Mesothelial cell of epicardium (in vitro differentiated cells): ENCODE measurements at regions not wholly inside any gene's neighbourhood (a gene's known extent, or its start where the extent isn't known, plus 50 kb on each side); places are given as distances from the start of the nearest gene placed in this dataset.

Source experiments
- DNase-seq, 2 experiments: peaks; one replicate each; pipeline ENCODE4 v3.0.0; 2021; ENCODE audit warnings: low spot score in 2 of 2; ENCODE audit not compliant: unreplicated experiment in 2 of 2
- H3K27ac Mint-ChIP-seq: 2 replicates; pipeline ENCODE4 v1.8.0; 2021; ENCODE audit warnings: mixed read lengths
- H3K27me3 Mint-ChIP-seq: 2 replicates; pipeline ENCODE4 v1.8.0; 2021; ENCODE audit warnings: low read depth, mixed read lengths
- H3K36me3 Mint-ChIP-seq: 2 replicates; pipeline ENCODE4 v1.8.0; 2021; ENCODE audit warnings: mixed read lengths
- H3K4me1 Mint-ChIP-seq: 2 replicates; pipeline ENCODE4 v1.8.0; 2021; ENCODE audit warnings: mixed read lengths
- H3K4me3 Mint-ChIP-seq: 2 replicates; pipeline ENCODE4 v1.8.0; 2021; ENCODE audit warnings: mild to moderate bottlenecking, moderate library complexity, mixed read lengths
- H3K9me3 Mint-ChIP-seq: 2 replicates; pipeline ENCODE4 v1.8.0; 2021; ENCODE audit warnings: mixed read lengths
- TF ChIP-seq, protein P1 (sequence below): fragments of 200-600 bp; sonication (generic); IDR thresholded peaks from one replicate; pipeline ENCODE4 v1.5.0; 2021; ENCODE audit warnings: antibody characterized with exemption; ENCODE audit not compliant: unreplicated experiment

DNA sequence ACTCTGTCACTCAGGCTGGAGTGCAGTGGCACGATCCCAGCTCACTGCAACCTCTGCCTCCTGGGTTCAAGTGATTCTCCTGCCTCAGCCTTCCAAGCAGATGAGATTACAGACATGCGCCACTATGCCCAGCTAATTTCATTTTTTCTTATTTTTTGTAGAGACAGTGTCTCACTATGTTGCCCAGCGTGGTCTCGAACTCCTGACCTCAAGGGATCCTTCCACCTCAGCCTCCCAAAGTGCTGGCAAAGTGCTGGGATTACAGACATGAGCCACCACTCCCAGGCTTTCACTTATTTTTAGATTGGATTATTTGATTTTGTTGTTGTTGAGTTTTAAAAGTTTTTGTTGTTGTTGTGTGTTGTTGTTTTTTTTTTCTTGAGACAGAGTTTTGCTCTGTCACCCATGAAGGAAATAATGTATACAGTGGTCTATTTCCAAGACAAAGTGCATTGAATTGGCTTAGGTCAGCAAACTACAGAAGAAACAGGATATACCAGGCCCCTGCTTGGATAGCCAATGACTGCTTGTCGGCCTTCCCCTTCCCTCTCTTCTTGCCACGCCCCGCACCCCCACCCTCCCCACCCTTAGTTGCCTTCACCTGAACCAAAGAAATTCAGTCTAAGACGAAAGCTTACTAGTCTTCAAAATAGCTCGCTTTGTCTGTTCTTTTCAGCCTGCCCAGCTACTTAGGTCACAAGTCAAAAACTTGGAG is 91.8 kb upstream of the CLDN5 start:
- no peaks in the 10 kb centered on the region for H3K9me3 Mint-ChIP-seq
- H3K27me3 Mint-ChIP-seq = peaks cover 19% of the 10 kb centered on the region
- no peak overlapping the region for H3K4me3 Mint-ChIP-seq
- TF ChIP-seq, protein P1, sequence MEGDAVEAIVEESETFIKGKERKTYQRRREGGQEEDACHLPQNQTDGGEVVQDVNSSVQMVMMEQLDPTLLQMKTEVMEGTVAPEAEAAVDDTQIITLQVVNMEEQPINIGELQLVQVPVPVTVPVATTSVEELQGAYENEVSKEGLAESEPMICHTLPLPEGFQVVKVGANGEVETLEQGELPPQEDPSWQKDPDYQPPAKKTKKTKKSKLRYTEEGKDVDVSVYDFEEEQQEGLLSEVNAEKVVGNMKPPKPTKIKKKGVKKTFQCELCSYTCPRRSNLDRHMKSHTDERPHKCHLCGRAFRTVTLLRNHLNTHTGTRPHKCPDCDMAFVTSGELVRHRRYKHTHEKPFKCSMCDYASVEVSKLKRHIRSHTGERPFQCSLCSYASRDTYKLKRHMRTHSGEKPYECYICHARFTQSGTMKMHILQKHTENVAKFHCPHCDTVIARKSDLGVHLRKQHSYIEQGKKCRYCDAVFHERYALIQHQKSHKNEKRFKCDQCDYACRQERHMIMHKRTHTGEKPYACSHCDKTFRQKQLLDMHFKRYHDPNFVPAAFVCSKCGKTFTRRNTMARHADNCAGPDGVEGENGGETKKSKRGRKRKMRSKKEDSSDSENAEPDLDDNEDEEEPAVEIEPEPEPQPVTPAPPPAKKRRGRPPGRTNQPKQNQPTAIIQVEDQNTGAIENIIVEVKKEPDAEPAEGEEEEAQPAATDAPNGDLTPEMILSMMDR = no peak
- no peak overlapping the region for H3K27ac Mint-ChIP-seq
- DNase-seq = no peak
- H3K36me3 Mint-ChIP-seq = no peaks in the 10 kb centered on the region
- peaks cover 10% of the 10 kb centered on the region for H3K4me1 Mint-ChIP-seq

DNA sequence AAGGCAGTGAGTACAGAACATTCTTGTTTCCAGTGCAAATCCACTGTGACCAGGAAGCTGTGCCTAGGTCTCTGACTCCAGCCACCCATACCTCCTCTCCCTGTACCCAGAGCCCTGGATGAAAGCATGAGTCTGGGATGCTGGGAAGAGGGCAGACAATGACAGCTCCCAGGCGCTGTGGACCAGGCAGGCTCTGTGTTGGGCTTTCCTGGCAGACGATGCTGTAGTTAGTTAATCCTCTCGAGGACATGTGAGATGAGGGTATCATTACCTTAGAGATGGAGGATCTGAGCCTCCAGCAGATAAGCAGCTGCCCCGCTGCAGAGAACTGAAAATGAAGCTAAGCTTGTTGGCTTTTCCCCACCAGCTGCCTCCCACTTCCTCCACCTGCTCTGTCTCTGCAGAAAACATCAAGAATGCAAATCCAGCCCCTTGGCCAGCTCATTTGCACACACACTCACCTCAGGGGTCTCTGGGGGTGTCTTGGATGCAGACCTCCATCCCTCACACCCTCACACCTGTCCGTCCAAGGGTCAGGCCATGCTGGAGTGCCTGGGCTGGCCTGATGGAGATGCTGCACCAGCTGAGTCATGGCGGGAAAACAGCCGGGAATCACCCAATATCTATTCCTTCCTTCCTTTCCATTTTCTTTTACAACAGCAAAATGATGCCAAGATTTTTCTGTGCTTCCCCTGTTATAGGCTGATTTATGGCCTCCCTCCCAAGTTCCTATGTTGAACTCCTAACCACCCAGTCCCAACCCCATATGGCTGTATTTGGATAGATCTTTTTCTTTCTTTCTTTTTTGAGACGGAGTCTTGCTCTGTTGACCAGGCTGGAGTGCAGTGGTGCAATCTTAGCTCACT is 94.9 kb upstream of the SEPTIN5 start:
- no peaks in the 10 kb centered on the region for H3K9me3 Mint-ChIP-seq
- no peak overlapping the region for H3K27ac Mint-ChIP-seq
- H3K4me1 Mint-ChIP-seq = peaks cover 20% of the 10 kb centered on the region
- H3K4me3 Mint-ChIP-seq = no peak overlapping the region
- TF ChIP-seq, protein P1 = no peak
- no peak for DNase-seq
- peaks cover 9% of the 10 kb centered on the region for H3K27me3 Mint-ChIP-seq
- no peaks in the 10 kb centered on the region for H3K36me3 Mint-ChIP-seq

DNA sequence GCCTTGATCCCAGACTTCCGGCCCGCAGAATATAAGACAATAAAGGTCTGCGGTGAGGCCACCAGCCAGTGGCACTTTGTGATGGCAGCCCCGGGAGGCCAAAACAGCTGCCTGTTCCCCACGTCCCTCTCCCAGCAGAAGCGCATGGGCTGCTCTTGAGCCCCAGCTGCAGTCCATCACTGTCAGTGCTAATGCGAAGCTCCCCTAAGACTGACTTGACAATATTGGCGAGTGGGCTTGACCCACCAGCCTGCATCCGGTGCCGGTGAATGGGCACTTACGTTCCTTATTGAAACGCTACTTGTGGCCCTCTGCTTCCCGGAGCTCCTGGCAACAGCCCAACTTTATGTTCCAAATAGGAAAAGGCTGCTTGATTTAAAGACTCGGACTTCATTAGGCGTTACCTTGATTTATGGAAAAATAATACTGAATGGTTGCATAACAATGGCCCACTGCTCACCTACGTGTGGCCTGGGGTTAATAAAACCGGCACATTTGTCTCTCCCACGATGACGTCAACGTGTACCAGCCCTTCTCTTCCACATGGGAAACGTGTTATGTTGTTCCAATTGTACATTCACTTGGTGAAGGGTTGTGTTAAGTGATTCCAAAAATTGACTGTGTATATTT is 93.4 kb upstream of the SEPTIN5 start:
- Mint-ChIP-seq H3K27me3 (peaks cover 6% of the 10 kb centered on the region), H3K36me3 (no peaks in the 10 kb centered on the region), H3K9me3 (no peaks in the 10 kb centered on the region), H3K4me3 (no peak overlapping the region), H3K27ac (no peak overlapping the region), H3K4me1 (peaks cover 20% of the 10 kb centered on the region)
- no peak for DNase-seq
- TF ChIP-seq, protein P1 = no peak

DNA sequence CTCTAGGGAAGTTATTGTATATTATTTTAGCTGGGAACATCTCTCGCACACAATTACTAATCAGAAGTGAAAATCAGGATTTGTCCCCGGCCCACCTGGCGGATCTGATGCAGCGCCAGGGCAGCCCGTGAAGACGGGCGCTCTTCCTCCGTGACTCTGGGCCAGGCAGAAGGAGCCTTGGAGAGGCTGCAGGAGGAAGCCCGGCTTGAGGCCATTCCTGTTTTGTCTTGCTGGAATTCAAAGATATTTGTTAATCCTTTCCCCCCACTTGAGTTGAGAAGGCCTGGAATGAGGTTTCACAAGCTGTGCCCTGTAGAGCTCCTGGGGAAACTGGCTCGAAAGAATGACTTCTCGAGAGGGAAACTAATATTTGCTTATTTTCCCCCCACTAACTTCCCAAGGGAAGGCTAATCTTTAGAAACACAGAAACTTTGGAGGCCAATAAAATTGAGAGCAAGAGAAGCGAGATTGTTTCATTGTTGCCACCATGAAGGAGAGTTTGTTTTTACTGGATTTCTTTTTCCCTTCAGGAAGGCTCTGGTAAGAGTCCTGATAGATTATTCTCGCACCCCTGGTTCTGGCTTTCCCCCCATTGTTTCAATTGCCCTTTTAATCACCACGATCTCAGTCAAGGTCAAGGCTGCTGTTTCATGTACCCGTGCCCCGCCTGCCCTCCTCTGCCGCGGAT is 92.8 kb upstream of the SEPTIN5 start:
- peaks cover 20% of the 10 kb centered on the region for H3K4me1 Mint-ChIP-seq
- H3K27ac Mint-ChIP-seq = no peak overlapping the region
- DNase-seq = no peak
- TF ChIP-seq, protein P1 = no peak
- no peaks in the 10 kb centered on the region for H3K36me3 Mint-ChIP-seq
- peaks cover 6% of the 10 kb centered on the region for H3K27me3 Mint-ChIP-seq
- H3K9me3 Mint-ChIP-seq = no peaks in the 10 kb centered on the region
- no peak overlapping the region for H3K4me3 Mint-ChIP-seq

DNA sequence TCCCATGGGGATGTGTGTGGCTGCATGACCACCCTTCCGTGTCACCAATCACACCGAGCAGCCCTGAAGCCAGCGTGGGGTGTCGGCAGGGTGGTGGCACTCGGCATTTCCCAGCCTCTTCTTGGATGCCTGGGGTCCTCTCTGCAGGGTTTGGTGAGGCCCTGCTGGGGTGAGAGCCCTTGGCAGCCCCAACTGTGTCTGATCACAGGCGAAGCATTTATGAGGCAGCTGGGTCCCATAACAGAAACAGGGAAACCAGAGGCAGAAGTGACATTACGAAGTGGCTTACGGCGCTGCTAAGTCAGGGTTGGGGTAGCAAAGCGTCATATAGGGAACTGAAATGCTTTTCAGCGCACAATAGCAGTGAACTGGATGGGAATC is 92.3 kb upstream of the SEPTIN5 start:
- peaks cover 18% of the 10 kb centered on the region for H3K4me1 Mint-ChIP-seq
- no peak overlapping the region for H3K27ac Mint-ChIP-seq

More for the DNA sequence above, 92.3 kb upstream of the SEPTIN5 start:
- DNase-seq = no peak
- Mint-ChIP-seq H3K9me3 (no peaks in the 10 kb centered on the region), H3K36me3 (no peaks in the 10 kb centered on the region), H3K4me3 (no peak overlapping the region), H3K27me3 (peaks cover 6% of the 10 kb centered on the region)
- TF ChIP-seq, protein P1 = no peak
